ENCODE measurements at regions not wholly inside any gene's neighbourhood (a gene's known extent, or its start where the extent isn't known, plus 50 kb on each side); places are given as distances from the start of the nearest gene placed in this dataset.

DNA sequence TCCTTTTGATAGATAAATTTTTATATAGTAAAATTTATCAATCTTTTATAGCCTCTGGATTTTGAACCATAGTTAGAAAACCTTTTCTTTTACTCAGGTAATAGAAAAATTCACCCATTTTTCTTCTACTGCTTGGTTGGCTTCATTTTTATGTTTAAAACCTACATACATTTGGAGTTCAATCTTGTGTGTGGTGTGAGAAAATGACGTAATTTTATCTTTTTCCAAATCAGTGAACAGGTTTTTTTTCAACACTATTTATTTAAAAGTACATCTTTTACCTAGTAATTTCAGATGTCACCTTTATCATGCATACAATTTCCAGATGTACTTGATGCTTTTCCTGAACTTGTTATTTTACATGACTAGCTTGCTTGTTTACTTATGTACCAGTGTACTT, 200.2 kb downstream of the TRIM36 start:
- Histone ChIP-seq H3K4me3 (no peak overlapping the region), H3K27ac (no peak overlapping the region), H3K36me3 (no peaks in the 10 kb centered on the region), H3K4me1 (no peaks in the 10 kb centered on the region), H3K27me3 (replicated peaks in 1 of 7) (no peaks in the 10 kb centered on the region), H3K9me3 (peaks cover 0 to 22% (median 1%) of the 10 kb centered on the region in 8 donors)
- WGBS, 5 donors, result 74 to 80% (median 77%) methylated on average over 1 of the region's 1 CpG
- DNase-seq, result no peak
- intact Hi-C loops (cut with DNase I; ENCODE audit: low total_unique reads), result no loop called here
- TF ChIP-seq POLR2AphosphoS5 (IDR thresholded peaks at IDR 0.05) (no peak), POLR2A (IDR thresholded peaks at IDR 0.05) (no peak), CTCF (IDR thresholded peaks at IDR 0.05 in 8 of 11, conservative IDR thresholded peaks at IDR 0.05 in 3 of 11) (no peak)

DNA sequence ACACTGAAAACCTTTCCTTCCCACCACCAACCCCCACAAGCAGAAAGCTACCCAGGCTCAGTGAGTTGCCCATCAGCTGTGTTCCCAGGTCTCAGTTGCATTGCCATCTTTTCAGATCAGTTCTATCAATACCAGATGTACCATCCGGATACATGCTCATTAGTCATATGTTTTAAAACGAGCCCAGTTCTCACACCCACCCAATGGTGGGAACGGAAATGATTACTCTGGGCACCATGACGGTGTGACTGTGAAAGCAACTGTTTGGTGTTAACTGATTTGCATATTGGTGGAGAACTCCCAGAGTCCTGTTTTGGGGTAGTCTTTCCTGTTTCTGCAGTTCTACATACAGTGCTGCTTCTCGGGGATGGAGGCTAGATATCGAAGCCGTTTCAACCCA, 212.3 kb downstream of the TRIM36 start:
- no peaks in the 10 kb centered on the region for H3K4me1 ChIP-seq
- H3K9me3 ChIP-seq, result peaks cover 0 to 25% (median 0%) of the 10 kb centered on the region in 8 donors
- no peak for DNase-seq
- H3K4me3 ChIP-seq, result no peak overlapping the region
- intact Hi-C loops (cut with DNase I; ENCODE audit: low total_unique reads), result no loop called here
- no peaks in the 10 kb centered on the region for H3K36me3 ChIP-seq
- TF ChIP-seq POLR2AphosphoS5 (IDR thresholded peaks at IDR 0.05) (no peak), POLR2A (IDR thresholded peaks at IDR 0.05) (no peak), CTCF (IDR thresholded peaks at IDR 0.05 in 8 of 11, conservative IDR thresholded peaks at IDR 0.05 in 3 of 11) (no peak)
- no peaks in the 10 kb centered on the region for H3K27me3 ChIP-seq (replicated peaks in 1 of 7)
- H3K27ac ChIP-seq, result peak overlapping the region in 4 of 8 donors; percentile 29 to 62 (median 51)
- 73 to 86% (median 79%) methylated on average over 7 of the region's 7 CpGs for WGBS, 5 donors

DNA sequence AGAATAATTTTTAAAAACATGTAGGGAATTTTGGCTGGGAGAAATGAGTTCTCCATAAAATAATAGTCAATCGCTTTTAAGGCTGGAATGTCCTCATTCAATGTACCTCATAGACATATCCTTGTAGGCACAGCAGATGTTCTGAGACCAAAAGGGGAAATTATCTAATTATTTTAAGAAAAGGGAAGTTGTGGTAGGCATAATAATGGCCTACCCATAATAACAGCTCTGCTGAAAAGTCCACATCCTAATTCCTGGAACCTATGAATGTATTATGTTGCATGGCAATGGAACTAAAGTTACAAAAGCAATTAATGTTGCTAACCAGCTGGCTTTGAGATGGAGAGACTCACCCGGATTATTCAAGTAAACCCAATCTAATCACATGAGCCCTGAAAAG, 216.1 kb downstream of the TRIM36 start:
- intact Hi-C loops (cut with DNase I; ENCODE audit: low total_unique reads), result no loop called here
- Histone ChIP-seq H3K36me3 (no peaks in the 10 kb centered on the region), H3K4me3 (no peak overlapping the region), H3K4me1 (no peaks in the 10 kb centered on the region), H3K9me3 (peaks cover 0 to 15% (median 0%) of the 10 kb centered on the region in 8 donors), H3K27me3 (replicated peaks in 1 of 7) (no peaks in the 10 kb centered on the region), H3K27ac (peak overlapping the region in 2 of 8 donors; percentile 31 to 61)
- DNase-seq, result no peak
- 47 to 66% (median 57%) methylated on average over 2 of the region's 2 CpGs for WGBS, 5 donors
- TF ChIP-seq POLR2A (IDR thresholded peaks at IDR 0.05), result no peak
- TF ChIP-seq CTCF (IDR thresholded peaks at IDR 0.05 in 8 of 11, conservative IDR thresholded peaks at IDR 0.05 in 3 of 11), result no peak
- no peak for TF ChIP-seq POLR2AphosphoS5 (IDR thresholded peaks at IDR 0.05)

DNA sequence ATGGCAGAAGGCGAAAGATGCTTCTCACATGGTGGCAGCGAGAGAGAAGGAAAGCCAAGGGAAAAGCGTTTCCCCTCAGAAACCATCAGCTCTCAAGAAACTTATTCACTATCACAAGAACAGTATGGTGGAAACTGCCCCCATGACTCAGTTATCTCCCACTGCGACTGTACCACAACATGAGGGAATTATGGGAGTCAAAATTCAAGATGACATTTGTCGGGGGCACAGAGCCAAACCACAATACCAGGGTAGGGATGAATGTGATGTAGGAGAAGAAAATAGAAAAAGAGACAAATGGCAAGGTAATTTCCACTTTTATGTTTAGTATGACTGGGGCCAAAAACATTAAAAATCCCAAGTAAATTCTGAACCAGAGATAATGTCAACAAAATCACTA, 216.8 kb downstream of the TRIM36 start:
- no peaks in the 10 kb centered on the region for H3K36me3 ChIP-seq
- H3K9me3 ChIP-seq, result peaks cover 0 to 15% (median 0%) of the 10 kb centered on the region in 8 donors
- H3K27me3 ChIP-seq (replicated peaks in 1 of 7), result no peaks in the 10 kb centered on the region
- peak overlapping the region in 2 of 8 donors; percentile 25 to 61 for H3K27ac ChIP-seq
- intact Hi-C loops (cut with DNase I; ENCODE audit: low total_unique reads), result no loop called here
- H3K4me1 ChIP-seq, result no peaks in the 10 kb centered on the region
- no peak overlapping the region for H3K4me3 ChIP-seq
- no peak for DNase-seq
- TF ChIP-seq CTCF (IDR thresholded peaks at IDR 0.05 in 8 of 11, conservative IDR thresholded peaks at IDR 0.05 in 3 of 11), result no peak
- no peak for TF ChIP-seq POLR2A (IDR thresholded peaks at IDR 0.05)
- no peak for TF ChIP-seq POLR2AphosphoS5 (IDR thresholded peaks at IDR 0.05)
- WGBS, 5 donors, result 61 to 87% (median 69%) methylated on average over 5 of the region's 5 CpGs
